Neural progenitor cell (in vitro differentiated cells): ENCODE measurements at regions not wholly inside any gene's neighbourhood (a gene's known extent, or its start where the extent isn't known, plus 50 kb on each side); places are given as distances from the start of the nearest gene placed in this dataset.

Experiments used
- DNase-seq: peaks from one replicate; pipeline ENCODE4 v3.0.0-alpha.2; 2016; ENCODE audit warnings: low spot score
- H2AFZ ChIP-seq: fragments of 200-600 bp; sonication (generic); replicated peaks from 2 replicates; pipeline ENCODE4 v1.6.1; 2016; ENCODE audit warnings: antibody characterized with exemption
- H3F3A ChIP-seq: fragments of 200-600 bp; sonication (generic); 2 replicates; pipeline ENCODE4 v1.6.1; 2016; ENCODE audit warnings: antibody characterized with exemption, low read depth
- H3K27ac ChIP-seq: fragments of 200-600 bp; sonication (generic); 2 replicates; pipeline ENCODE4 v1.5.1; 2016; ENCODE audit warnings: mild to moderate bottlenecking
- H3K27me3 ChIP-seq: fragments of 200-600 bp; sonication (generic); 2 replicates; pipeline ENCODE4 v1.6.1; 2016; ENCODE audit warnings: mild to moderate bottlenecking, moderate library complexity
- H3K36me3 ChIP-seq: fragments of 200-600 bp; sonication (generic); 2 replicates; pipeline ENCODE4 v1.5.1; 2016
- H3K4me1 ChIP-seq: fragments of 200-600 bp; sonication (generic); 2 replicates; pipeline ENCODE4 v1.6.1; 2016; ENCODE audit warnings: mixed run types
- H3K4me2 ChIP-seq: fragments of 200-600 bp; sonication (generic); 2 replicates; pipeline ENCODE4 v1.6.1; 2016
- H3K4me3 ChIP-seq: fragments of 200-600 bp; sonication (generic); 2 replicates; pipeline ENCODE4 v1.5.1; 2016
- H3K79me2 ChIP-seq: fragments of 200-600 bp; sonication (generic); 2 replicates; pipeline ENCODE4 v1.6.1; 2016; ENCODE audit warnings: low read depth
- H3K9ac ChIP-seq: fragments of 200-600 bp; sonication (generic); 2 replicates; pipeline ENCODE4 v1.6.1; 2016
- H3K9me3 ChIP-seq: fragments of 200-600 bp; sonication (generic); 2 replicates; pipeline ENCODE4 v1.5.1; 2016; ENCODE audit warnings: low read depth
- H4K20me1 ChIP-seq: fragments of 200-600 bp; sonication (generic); 2 replicates; pipeline ENCODE4 v1.6.1; 2016; ENCODE audit warnings: low read depth
- H3K27ac Mint-ChIP-seq: 3 replicates; pipeline ENCODE4 v1.8.0; 2021; ENCODE audit warnings: mixed read lengths
- H3K27me3 Mint-ChIP-seq: 2 replicates; pipeline ENCODE4 v1.8.0; 2022; ENCODE audit warnings: low read depth, mild to moderate bottlenecking, inconsistent platforms, moderate library complexity, mixed read lengths; ENCODE audit not compliant: insufficient read depth
- H3K36me3 Mint-ChIP-seq: 3 replicates; pipeline ENCODE4 v1.8.0; 2021; ENCODE audit warnings: mixed read lengths
- H3K4me1 Mint-ChIP-seq: 3 replicates; pipeline ENCODE4 v1.8.0; 2021; ENCODE audit warnings: mixed read lengths
- H3K4me3 Mint-ChIP-seq: 3 replicates; pipeline ENCODE4 v1.8.0; 2021; ENCODE audit warnings: mild to moderate bottlenecking, moderate library complexity, mixed read lengths
- H3K9me3 Mint-ChIP-seq: 3 replicates; pipeline ENCODE4 v1.8.0; 2020; ENCODE audit warnings: mixed read lengths
- CTCF ChIP-seq: fragments of 200-600 bp; sonication (generic); IDR thresholded peaks from 2 replicates; pipeline ENCODE4 v1.5.1; 2017; ENCODE audit warnings: antibody characterized with exemption, mild to moderate bottlenecking
- EZH2 ChIP-seq: fragments of 200-600 bp; sonication (generic); IDR thresholded peaks from 2 replicates; pipeline ENCODE4 v1.6.1; 2017; ENCODE audit warnings: antibody characterized with exemption, mild to moderate bottlenecking, moderate library complexity
- EZH2phosphoT487 ChIP-seq: fragments of 200-600 bp; sonication (generic); IDR thresholded peaks from 2 replicates; pipeline ENCODE4 v1.6.1; 2017; ENCODE audit warnings: antibody characterized with exemption

- Histone ChIP-seq H2AFZ (no peak overlapping the region), H3K9me3 (no peaks in the 10 kb centered on the region), H3F3A (no peaks in the 10 kb centered on the region), H3K4me3 (no peak overlapping the region), H3K9ac (no peak overlapping the region), H4K20me1 (no peaks in the 10 kb centered on the region), H3K4me2 (no peak overlapping the region), H3K79me2 (no peaks in the 10 kb centered on the region), H3K4me1 (peaks cover 2% of the 10 kb centered on the region), H3K27me3 (no peaks in the 10 kb centered on the region), H3K27ac (no peak overlapping the region), H3K36me3 (no peaks in the 10 kb centered on the region)
- Mint-ChIP-seq H3K4me3 (no peak overlapping the region), H3K4me1 (peaks cover 11% of the 10 kb centered on the region), H3K36me3 (no peaks in the 10 kb centered on the region), H3K9me3 (no peaks in the 10 kb centered on the region), H3K27ac (no peak overlapping the region), H3K27me3 (peaks cover 3% of the 10 kb centered on the region)
- no peak for DNase-seq
- TF ChIP-seq EZH2 (no peak), CTCF (no peak), EZH2phosphoT487 (no peak)
Observed at GRCh38 chr3:187912007-187912406, 166.7 kb upstream of the BCL6 start.

DNA sequence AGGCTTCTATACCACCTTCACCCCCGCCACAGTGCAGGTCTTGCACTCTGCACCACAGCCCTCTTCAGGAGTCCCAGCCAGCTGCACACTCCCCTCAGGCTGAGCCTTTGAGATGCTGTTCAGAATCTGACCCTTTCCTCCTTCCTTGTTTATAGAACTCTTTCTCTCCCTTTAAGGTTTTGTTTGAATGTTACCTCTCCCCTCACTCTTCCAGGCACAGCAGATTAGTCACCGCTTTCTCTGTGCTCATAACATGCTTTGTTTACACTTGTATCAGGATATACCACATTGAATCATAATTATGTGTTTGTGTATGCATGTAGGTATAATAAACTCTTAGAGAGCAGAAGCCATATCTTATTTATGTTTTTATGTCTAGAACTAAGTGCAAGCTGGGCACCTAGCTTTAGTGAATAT lies 168.4 kb upstream of the BCL6 start:
- Mint-ChIP-seq H3K27me3 (peaks cover 3% of the 10 kb centered on the region), H3K4me3 (no peak overlapping the region), H3K36me3 (no peaks in the 10 kb centered on the region), H3K9me3 (no peaks in the 10 kb centered on the region), H3K27ac (no peak overlapping the region), H3K4me1 (peaks cover 14% of the 10 kb centered on the region)
- TF ChIP-seq EZH2phosphoT487: no peak
- no peak for TF ChIP-seq EZH2
- no peak for TF ChIP-seq CTCF
- H3K4me1 ChIP-seq: peaks cover 2% of the 10 kb centered on the region
- no peak overlapping the region for H3K4me3 ChIP-seq
- H3K36me3 ChIP-seq: no peaks in the 10 kb centered on the region
- no peak overlapping the region for H3K9ac ChIP-seq
- no peak overlapping the region for H3K27ac ChIP-seq
- H3K79me2 ChIP-seq: no peaks in the 10 kb centered on the region
- H3F3A ChIP-seq: no peaks in the 10 kb centered on the region
- no peak overlapping the region for H2AFZ ChIP-seq
- no peak for DNase-seq
- no peaks in the 10 kb centered on the region for H3K9me3 ChIP-seq
- no peak overlapping the region for H3K4me2 ChIP-seq
- no peaks in the 10 kb centered on the region for H3K27me3 ChIP-seq
- no peaks in the 10 kb centered on the region for H4K20me1 ChIP-seq

- H3K4me3 ChIP-seq: no peak overlapping the region
- Mint-ChIP-seq H3K27me3 (peaks cover 3% of the 10 kb centered on the region), H3K4me3 (no peak overlapping the region), H3K4me1 (peaks cover 14% of the 10 kb centered on the region), H3K9me3 (no peaks in the 10 kb centered on the region), H3K27ac (no peak overlapping the region), H3K36me3 (no peaks in the 10 kb centered on the region)
- no peak overlapping the region for H3K27ac ChIP-seq
- no peak overlapping the region for H2AFZ ChIP-seq
- H3K4me2 ChIP-seq: no peak overlapping the region
- DNase-seq: no peak
- no peaks in the 10 kb centered on the region for H3K36me3 ChIP-seq
- peaks cover 2% of the 10 kb centered on the region for H3K4me1 ChIP-seq
- no peaks in the 10 kb centered on the region for H3K27me3 ChIP-seq
- TF ChIP-seq CTCF (no peak), EZH2 (no peak), EZH2phosphoT487 (no peak)
- no peaks in the 10 kb centered on the region for H3F3A ChIP-seq
- H3K9ac ChIP-seq: no peak overlapping the region
- H4K20me1 ChIP-seq: no peaks in the 10 kb centered on the region
- no peaks in the 10 kb centered on the region for H3K79me2 ChIP-seq
- no peaks in the 10 kb centered on the region for H3K9me3 ChIP-seq
Observed at GRCh38 chr3:187914231-187914630, 169.0 kb upstream of the BCL6 start.
